GM19240 (cell line): ENCODE measurements at regions not wholly inside any gene's neighbourhood (a gene's known extent, or its start where the extent isn't known, plus 50 kb on each side); places are given as distances from the start of the nearest gene placed in this dataset.

ENCODE experiments used
- DNase-seq: peaks from one replicate; pipeline ENCODE4 v3.0.0; 2011; ENCODE audit warnings: low spot score; ENCODE audit not compliant: insufficient read length

DNA sequence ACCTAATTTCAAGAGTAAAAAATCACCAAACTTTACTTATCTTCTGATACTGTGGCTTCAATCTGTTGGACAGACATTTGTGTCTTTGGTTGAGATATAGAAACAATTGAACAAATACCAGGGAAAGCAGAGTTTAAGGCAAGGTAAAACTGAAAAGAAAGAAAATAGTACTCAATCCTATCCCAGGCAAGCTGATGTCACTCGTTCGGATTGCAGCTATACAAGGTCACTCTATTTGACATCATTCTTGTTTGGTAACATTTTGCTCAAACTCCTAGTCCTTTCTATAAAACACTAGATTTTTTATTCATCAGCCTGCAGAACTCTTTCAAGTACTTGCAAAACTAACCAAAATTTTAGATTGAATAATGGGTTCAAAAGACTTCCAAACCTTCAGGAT is 91.9 kb upstream of the ANKRD55 start:
- DNase-seq, result no peak

- no peak for DNase-seq
Observed at GRCh38 chr5:56323505-56323904, 90.4 kb upstream of the ANKRD55 start.

DNA sequence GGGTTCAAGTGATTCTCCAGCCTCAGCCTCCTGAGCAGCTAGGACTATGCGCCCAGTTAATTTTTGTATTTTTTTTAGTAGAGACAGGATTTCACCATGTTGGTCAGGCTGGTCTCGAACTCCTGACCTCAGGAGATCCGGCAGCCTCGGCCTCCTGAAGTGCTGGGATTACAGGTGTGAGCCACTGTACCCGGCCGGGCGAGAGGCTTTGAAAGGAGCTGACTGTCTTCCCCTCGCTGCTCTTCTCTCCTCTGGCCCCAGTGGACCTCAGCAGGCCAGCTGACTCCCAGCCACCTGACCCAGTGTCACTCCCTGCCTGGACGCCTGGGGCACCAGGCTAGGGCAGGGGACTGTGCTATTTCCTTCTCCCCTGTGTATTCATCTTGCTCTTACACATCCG is 89.5 kb upstream of the ANKRD55 start:
- no peak for DNase-seq

GRCh38 chr5:56321236-56321881 is 88.2 kb upstream of the ANKRD55 start:
- no peak for DNase-seq

GRCh38 chr5:56320686-56321085 is 87.6 kb upstream of the ANKRD55 start:
- DNase-seq, result no peak

DNA sequence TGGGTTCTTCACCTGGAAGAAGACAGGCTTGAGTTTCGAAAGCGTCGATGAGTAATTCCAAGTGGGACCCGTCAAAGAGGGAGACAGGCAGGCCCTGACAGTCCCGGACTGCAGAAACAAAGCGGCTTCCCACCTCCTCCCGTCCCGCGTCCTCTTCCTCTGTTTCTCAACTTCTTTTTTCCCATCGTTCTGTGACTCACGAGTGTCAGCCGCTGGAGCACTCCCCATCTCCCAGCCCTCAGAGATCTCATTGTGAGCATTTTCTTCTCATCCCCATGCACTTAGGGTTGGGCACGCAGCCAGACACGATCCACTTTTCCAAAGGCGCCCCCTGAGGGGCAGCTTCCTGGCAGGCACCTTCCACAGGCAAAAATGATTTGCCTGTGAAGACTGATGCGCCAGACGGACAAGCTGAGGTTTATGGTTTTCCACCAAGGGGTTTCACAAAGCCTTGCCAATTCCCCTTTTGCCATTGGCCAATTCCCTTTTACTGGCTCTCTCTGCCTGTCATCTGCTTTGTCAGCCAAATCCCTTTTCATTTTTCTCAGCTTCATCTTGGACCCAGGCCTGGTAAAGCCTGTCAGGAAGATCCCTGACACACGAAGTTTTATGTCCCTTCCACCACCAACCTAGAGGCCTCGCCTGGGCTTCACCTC is 86.5 kb upstream of the ANKRD55 start:
- DNase-seq, result no peak

DNA sequence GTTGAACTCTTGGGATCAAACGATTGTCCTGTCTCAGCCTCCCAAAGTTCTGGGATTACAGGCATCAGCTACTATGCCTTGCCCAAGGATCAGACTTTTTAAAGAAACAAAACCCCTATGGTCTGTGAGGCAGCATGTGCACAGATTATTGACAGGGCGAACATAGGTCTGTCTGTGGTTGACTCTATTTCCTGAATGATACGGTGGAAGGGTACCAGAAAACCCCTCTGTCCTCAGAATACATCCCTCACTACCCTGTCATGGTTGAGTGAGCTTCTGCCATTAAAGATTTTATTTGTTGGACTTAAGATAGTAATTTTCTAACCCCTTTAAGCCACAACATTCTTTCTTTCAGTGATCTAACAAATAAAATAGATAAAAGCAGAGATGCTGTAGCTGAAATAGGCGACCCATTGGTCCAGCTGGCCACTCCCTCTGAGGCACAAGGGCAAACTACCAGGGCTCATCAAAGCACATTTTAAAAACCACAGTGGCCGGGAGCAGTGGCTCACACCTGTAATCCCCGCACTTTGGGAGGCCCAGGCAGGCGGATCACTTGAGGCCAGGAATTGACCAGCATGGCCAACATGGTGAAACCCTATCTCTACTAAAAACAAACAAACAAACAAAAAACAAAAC is 84.9 kb upstream of the ANKRD55 start:
- no peak for DNase-seq

DNA sequence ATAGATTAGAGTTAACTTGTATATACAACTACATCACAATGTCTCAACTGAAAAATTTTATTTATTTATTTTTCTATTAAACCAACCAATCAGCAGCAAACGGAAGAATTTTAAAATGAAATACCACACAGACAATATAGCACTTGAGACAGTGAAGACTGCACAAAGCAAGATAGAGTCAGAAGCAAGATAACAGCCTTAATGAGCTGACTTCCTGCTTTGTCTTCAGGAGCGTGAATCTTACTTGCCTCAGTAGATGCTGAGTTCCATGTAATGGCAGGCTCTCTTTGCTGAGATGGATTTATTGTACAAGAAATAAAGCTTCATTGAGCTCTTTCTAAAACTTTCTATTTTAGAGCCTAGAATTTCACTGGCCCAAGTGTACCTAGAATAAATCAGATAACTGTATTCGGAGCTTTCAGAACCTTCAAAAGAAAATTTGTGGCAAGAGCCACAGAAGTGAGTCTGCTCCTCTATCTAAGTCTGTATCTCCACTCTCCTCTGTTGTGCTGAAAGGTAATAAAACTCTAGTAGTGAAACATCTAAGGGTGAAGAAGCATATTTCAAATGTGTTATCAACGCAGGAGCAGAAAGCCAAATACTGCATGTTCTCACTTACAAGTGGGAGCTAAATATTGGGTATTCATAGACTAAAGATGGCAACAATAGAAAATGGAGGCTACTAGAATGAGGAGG is 83.3 kb upstream of the ANKRD55 start:
- DNase-seq, result no peak

GRCh38 chr5:56314529-56314928 is 81.4 kb upstream of the ANKRD55 start:
- peak; percentile 41 for DNase-seq

DNA sequence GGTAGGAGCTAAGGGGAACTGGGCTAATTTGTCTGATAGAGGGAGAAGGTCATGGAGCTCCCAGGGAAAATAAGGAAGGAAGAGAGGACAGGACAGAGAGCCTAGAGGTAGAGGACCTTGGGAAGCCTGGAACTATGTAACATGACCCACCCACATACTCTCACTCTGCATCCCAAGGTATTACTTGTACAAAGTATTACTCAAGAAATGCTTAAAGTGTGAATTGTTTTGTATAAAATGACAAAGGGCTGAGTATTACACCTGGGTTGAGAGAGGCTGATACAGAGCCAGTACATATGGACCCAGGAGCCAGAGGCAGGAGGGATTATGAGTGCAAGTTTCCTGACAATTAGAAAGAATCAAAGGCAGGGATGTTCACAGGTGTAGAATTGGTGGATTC is 80.5 kb upstream of the ANKRD55 start:
- DNase-seq, result no peak

GRCh38 chr5:56313004-56313531 is 79.9 kb upstream of the ANKRD55 start:
- no peak for DNase-seq

DNA sequence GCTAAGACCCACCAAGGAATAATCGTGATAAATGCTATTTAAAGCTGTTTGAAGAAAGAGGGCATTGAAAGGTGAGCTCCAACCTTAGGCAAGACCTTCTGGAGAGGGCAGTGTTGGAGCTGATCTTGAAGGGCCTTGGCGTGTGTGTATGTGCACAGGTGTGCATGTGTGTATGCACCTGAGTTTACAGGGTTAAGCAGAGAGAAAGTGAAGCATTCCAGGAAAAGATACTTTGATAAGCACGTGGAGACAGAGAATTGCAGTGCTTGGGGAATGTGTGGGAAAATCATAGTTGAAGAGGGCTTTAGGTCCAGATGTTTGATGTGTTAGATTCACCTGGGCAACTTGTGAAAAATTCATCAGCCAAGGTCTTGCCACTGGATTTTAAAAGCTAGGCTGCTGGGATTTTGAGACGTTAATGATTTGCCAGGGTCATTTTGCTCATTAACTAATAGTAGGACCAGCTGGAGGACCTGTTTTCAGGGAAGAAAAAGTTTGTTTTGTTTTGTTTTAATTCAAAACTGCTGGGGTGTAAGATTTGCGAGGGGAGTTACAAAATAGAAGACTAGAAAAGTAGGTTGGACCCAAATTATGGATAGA is 78.3 kb upstream of the ANKRD55 start:
- DNase-seq, result no peak

- DNase-seq, result no peak
Observed at GRCh38 chr5:56310711-56311204, 77.6 kb upstream of the ANKRD55 start.

DNA sequence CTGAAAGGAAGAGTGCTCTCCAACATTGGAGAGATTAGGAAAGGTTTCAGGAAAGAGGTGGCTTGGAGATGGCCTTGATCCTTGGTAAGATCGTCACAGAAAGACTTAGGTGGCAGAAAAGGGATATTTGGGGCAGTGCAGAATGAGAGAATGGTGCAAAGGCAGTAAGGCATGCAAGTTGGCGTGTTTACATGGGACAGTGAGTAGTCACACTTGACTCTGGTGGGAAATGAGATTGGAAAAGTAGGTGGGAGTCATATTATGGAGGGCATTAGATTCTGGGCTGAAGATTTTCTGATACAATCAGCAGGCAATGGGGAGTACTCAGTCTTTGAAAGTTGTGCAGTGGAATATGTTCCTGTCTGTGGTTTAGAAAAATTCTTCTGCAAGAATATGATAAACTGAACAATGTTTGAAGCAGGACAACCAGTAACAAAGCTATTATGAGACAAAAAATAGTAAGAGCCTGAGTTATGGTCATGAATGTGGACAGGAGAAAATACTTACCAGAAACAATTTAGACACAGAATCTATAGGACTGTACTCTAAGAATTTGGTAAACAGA is 76.2 kb upstream of the ANKRD55 start:
- no peak for DNase-seq

GRCh38 chr5:56307714-56308333 is 74.7 kb upstream of the ANKRD55 start:
- no peak for DNase-seq

- no peak for DNase-seq
Observed at GRCh38 chr5:56306433-56307150, 73.5 kb upstream of the ANKRD55 start.

DNA sequence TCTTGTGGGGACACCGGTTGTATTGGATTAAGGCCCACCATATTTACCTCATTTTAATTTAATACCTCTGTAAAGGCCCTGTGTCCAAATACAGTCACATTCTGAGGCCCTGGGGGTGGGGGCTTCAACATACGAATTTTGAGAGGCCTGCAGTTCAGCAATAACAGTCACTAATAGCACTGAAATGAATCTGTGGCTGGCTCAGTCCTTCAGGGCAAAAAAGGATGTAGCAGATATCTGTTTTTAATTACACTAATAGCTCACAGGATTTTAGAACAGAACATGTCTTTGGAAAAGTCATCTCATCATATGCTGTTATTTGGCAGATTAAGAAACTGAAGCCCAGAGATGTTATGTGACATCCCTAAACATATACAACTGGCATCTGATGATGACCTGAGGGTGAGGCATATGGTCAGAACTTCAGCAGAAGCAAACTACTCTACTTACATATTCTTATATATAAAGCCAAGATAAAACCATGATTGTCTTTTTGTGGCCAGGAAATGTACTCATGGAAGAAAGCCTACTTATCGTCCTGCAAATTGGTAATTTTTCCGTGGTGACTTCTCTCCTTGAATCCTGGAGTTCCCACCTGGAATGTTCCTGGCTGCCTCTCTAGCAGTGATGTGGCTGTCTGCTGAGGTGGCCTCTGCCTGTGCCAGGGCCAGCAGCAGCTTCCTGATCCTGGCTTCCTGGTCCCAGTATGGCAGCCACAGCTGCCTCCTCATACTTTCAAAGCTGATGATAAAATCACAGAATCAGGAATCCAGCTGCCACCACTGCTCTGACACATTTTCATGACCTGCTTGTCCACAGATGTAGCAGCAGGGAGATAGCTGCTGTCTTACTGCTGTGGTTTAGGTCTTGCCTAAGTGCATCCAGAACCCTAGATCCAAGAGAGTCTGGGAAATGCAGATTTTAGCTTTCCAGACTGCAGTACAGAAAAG is 72.1 kb upstream of the ANKRD55 start:
- DNase-seq, result no peak

DNA sequence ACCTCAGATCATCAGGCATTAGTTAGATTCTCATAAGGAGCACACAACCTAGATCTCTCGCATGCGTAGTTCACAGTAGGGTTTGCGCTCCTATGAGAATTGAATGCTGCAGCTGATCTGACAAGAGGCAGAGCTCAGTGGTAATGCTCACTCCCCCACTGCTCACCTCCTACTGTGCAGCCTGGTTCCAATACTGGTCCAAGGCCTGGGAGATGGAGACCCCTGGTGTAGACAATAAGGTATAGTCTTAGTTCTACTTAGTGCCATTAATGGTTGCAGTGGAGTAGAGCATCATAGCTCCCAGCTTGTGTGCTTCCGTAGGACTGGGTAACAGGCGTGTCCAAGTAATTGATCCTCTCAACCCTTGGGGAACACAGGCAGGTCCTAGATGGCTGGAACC is 70.4 kb upstream of the ANKRD55 start:
- no peak for DNase-seq

- no peak for DNase-seq
Observed at GRCh38 chr5:56302027-56302426, 68.9 kb upstream of the ANKRD55 start.
